Mammary epithelial cell (primary cell): ENCODE measurements at regions not wholly inside any gene's neighbourhood (a gene's known extent, or its start where the extent isn't known, plus 50 kb on each side); places are given as distances from the start of the nearest gene placed in this dataset.

Source experiments
- CTCF ChIP-seq, 2 donors: IDR thresholded peaks in 1 of 2; conservative IDR thresholded peaks in 1 of 2; 2 replicates each; pipeline ENCODE4 v1.5.1; 2011 to 2012; ENCODE audit warnings: inconsistent platforms in 2 of 2, low read length in 2 of 2, mild to moderate bottlenecking in 2 of 2, control low read depth in 1 of 2, low read depth in 1 of 2; ENCODE audit not compliant: insufficient read depth in 1 of 2; ENCODE audit errors: extremely low read depth in 1 of 2
- EZH2 ChIP-seq: IDR thresholded peaks from 2 replicates; pipeline ENCODE4 v1.6.1; 2012; ENCODE audit warnings: low read length, inconsistent platforms, borderline replicate concordance

GRCh38 chr3:152199102-152199840 lies 69.5 kb upstream of the MBNL1 start:
- TF ChIP-seq CTCF (conservative IDR thresholded peaks at IDR 0.05 in 1 of 2, IDR thresholded peaks at IDR 0.05 in 1 of 2; ENCODE audit: extremely low read depth in 1 of 2, insufficient read depth in 1 of 2, low read depth in 1 of 2, low read length in 2 of 2) (no peak), EZH2 (no peak)
